ENCODE measurements at regions not wholly inside any gene's neighbourhood (a gene's known extent, or its start where the extent isn't known, plus 50 kb on each side); places are given as distances from the start of the nearest gene placed in this dataset.

DNA sequence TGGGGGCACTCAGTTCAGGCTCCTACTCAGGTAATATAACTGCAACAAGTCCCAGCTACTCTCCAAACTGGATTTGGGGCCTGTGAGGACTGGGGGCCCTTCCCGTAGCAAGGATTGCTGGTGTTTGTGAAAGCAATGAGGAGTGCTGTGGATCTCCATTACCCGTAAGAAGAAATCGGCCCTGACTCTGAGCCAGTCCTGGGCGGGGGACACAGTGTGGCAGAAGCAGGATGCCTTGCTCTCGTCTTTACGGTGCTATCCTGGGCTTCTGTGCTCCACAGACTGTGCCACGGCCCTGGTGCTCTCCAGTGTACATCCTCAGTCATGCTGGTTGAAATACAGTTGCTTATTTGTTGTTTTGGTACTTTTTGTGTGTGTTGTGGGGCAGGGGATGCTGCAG lies 172.9 kb downstream of the NDUFA10 start:
- TF ChIP-seq CTCF (IDR thresholded peaks at IDR 0.05; ENCODE audit: extremely low read depth in 1 of 2, insufficient read depth in 1 of 2, low read depth in 1 of 2, low read length in 2 of 2) (no peak), POLR2A (IDR thresholded peaks at IDR 0.05; ENCODE audit: low read depth, low read length) (no peak), POLR2AphosphoS5 (IDR thresholded peaks at IDR 0.05; ENCODE audit: insufficient read depth, low read depth, low read length) (no peak)
